Stomach (tissue), 4 donors: ENCODE measurements at regions not wholly inside any gene's neighbourhood (a gene's known extent, or its start where the extent isn't known, plus 50 kb on each side); places are given as distances from the start of the nearest gene placed in this dataset.

Experiments used
- EP300 ChIP-seq: sonication (generic); formaldehyde crosslinking; IDR thresholded peaks from one replicate; pipeline ENCODE4 v1.6.1; 2017; ENCODE audit warnings: antibody characterized with exemption
- POLR2A ChIP-seq, 4 donors: fragments of 450-650 bp; IDR thresholded peaks; one replicate each; pipeline ENCODE4 v1.6.1; 2016; ENCODE audit warnings: antibody characterized with exemption in 4 of 4, control low read depth in 2 of 4, mild to moderate bottlenecking in 1 of 4, moderate library complexity in 1 of 4
- POLR2AphosphoS5 ChIP-seq, 3 donors: sonication (generic); formaldehyde crosslinking; IDR thresholded peaks; one replicate each; pipeline ENCODE4 v1.6.1; 2016; ENCODE audit warnings: antibody characterized with exemption in 3 of 3
- TF ChIP-seq, protein P1 (sequence below), 7 experiments: fragments of 450-650 bp in 4 of 7; fragments of 200-600 bp in 3 of 7; sonication (generic) in 3 of 7; IDR thresholded peaks; one replicate each; pipeline ENCODE4 v1.5.1; 2016 to 2019; ENCODE audit warnings: antibody characterized with exemption in 7 of 7, control low read depth in 2 of 7, mild to moderate bottlenecking in 1 of 7

DNA sequence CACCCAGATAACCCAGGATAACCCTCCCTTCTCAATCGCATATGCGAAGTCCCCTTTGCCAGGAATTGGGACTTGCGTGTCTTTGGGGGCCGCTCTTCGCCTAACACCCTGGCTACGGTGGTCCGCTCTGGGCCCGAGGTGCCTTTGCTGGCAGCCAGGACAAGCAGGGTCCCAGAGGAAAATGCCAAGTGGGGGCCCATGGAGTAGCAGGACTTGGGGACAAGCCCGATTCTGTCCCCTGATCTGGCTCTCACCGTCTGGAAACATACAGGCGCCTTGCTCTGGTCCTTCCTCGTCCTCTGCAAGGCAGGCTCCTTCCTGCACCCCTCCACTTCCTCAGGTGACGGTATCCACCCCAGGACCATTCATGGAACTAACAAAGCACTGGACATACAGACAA lies 78.1 kb upstream of the UNC5A start:
- TF ChIP-seq, protein P1, sequence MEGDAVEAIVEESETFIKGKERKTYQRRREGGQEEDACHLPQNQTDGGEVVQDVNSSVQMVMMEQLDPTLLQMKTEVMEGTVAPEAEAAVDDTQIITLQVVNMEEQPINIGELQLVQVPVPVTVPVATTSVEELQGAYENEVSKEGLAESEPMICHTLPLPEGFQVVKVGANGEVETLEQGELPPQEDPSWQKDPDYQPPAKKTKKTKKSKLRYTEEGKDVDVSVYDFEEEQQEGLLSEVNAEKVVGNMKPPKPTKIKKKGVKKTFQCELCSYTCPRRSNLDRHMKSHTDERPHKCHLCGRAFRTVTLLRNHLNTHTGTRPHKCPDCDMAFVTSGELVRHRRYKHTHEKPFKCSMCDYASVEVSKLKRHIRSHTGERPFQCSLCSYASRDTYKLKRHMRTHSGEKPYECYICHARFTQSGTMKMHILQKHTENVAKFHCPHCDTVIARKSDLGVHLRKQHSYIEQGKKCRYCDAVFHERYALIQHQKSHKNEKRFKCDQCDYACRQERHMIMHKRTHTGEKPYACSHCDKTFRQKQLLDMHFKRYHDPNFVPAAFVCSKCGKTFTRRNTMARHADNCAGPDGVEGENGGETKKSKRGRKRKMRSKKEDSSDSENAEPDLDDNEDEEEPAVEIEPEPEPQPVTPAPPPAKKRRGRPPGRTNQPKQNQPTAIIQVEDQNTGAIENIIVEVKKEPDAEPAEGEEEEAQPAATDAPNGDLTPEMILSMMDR (IDR thresholded peaks at IDR 0.05): no peak
- no peak for TF ChIP-seq POLR2AphosphoS5 (IDR thresholded peaks at IDR 0.05)
- TF ChIP-seq POLR2A (IDR thresholded peaks at IDR 0.05): no peak
- no peak for TF ChIP-seq EP300
